ENCODE measurements at regions not wholly inside any gene's neighbourhood (a gene's known extent, or its start where the extent isn't known, plus 50 kb on each side); places are given as distances from the start of the nearest gene placed in this dataset.

- no peak for DNase-seq (ENCODE audit: low read depth)
- in situ Hi-C loops (cut with HindIII; ENCODE audit: low sequenced_read_pairs), result no loop called here
- H3K4me3 ChIP-seq (ENCODE audit: low read depth, low read length), result no peak overlapping the region
- no peak for TF ChIP-seq CTCF (IDR thresholded peaks at IDR 0.05; ENCODE audit: low read depth, low read length, missing control alignments)
These were observed 120.0 kb upstream of the SNTG2 start for GRCh38 chr2:830419-831224.

GRCh38 chr2:829047-829446, 121.6 kb upstream of the SNTG2 start:
- no peak for DNase-seq (ENCODE audit: low read depth)
- in situ Hi-C loops (cut with HindIII; ENCODE audit: low sequenced_read_pairs), result no loop called here
- TF ChIP-seq CTCF (IDR thresholded peaks at IDR 0.05; ENCODE audit: low read depth, low read length, missing control alignments), result no peak
- H3K4me3 ChIP-seq (ENCODE audit: low read depth, low read length), result no peak overlapping the region

GRCh38 chr2:824954-825353, 125.7 kb upstream of the SNTG2 start:
- no peak for DNase-seq (ENCODE audit: low read depth)
- in situ Hi-C loops (cut with HindIII; ENCODE audit: low sequenced_read_pairs), result no loop called here
- TF ChIP-seq CTCF (IDR thresholded peaks at IDR 0.05; ENCODE audit: low read depth, low read length, missing control alignments), result no peak
- no peak overlapping the region for H3K4me3 ChIP-seq (ENCODE audit: low read depth, low read length)

- in situ Hi-C loops (cut with HindIII; ENCODE audit: low sequenced_read_pairs), result no loop called here
- no peak overlapping the region for H3K4me3 ChIP-seq (ENCODE audit: low read depth, low read length)
- TF ChIP-seq CTCF (IDR thresholded peaks at IDR 0.05; ENCODE audit: low read depth, low read length, missing control alignments), result no peak
- DNase-seq (ENCODE audit: low read depth), result no peak
These were observed 126.1 kb upstream of the SNTG2 start for GRCh38 chr2:824524-824923.

GRCh38 chr2:821546-821945, 129.1 kb upstream of the SNTG2 start:
- no peak for DNase-seq (ENCODE audit: low read depth)
- no peak for TF ChIP-seq CTCF (IDR thresholded peaks at IDR 0.05; ENCODE audit: low read depth, low read length, missing control alignments)
- in situ Hi-C loops (cut with HindIII; ENCODE audit: low sequenced_read_pairs), result no loop called here
- no peak overlapping the region for H3K4me3 ChIP-seq (ENCODE audit: low read depth, low read length)

GRCh38 chr2:819601-820000, 131.0 kb upstream of the SNTG2 start:
- H3K4me3 ChIP-seq (ENCODE audit: low read depth, low read length), result no peak overlapping the region
- no peak for DNase-seq (ENCODE audit: low read depth)
- in situ Hi-C loops (cut with HindIII; ENCODE audit: low sequenced_read_pairs), result no loop called here
- TF ChIP-seq CTCF (IDR thresholded peaks at IDR 0.05; ENCODE audit: low read depth, low read length, missing control alignments), result no peak

All from astrocyte of the cerebellum (primary cell).